ENCODE measurements at regions not wholly inside any gene's neighbourhood (a gene's known extent, or its start where the extent isn't known, plus 50 kb on each side); places are given as distances from the start of the nearest gene placed in this dataset.

DNA sequence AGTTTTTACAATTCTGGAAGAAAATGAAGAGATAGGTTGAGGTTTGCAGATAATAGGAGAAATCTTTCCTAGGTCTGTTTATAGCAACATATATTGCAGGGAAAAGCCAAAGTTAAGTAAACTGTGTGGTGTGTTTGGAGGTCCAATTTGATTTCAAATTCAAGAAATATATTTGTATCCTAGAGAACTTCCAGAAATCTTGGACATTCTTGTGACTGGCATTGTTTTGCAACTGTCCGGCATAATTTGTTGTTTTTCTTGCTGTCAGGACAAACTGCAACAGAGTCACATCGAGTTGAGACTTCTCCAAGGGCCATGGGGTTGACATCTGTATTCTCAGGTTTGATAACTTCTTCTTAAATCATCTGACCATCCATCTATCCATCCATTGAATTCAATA lies 170.9 kb upstream of the ZEB2 start:
- H3K27ac ChIP-seq (ENCODE audit: low read depth, low read length) = no peak overlapping the region
- 83 to 94% (median 84%) methylated on average over 2 of the region's 2 CpGs for WGBS, 3 donors

DNA sequence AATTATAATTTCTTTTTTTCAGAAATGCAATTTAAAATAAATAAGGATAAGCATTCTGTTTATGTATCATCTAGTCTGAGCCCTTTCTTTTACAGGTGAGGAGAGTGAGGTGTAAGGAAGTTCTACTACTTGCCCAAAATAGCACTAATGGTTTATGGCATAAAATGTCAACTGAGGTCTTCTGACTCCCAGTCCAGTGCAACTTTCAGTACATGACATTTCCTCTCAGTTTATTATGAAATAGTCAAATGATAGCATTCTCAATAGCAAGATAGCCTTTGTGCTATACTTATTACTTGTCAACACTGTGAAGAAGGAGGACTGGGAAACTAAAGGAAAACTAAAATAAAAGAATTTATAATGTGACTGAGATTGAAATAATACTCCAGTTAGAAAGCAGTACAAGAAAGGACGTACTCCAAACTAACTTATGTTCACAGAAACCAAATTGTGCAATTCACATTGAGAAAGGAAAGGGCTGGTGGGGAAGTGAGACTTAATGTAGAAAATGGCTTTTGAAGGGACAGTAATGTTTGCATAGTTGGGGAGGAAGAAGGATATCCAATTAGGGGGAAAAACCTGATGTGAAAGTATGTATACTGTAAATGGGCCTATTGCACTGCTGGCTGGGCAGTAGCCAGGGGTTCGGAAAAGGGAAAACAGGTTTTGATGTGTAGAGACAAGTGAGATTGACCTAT lies 166.7 kb upstream of the ZEB2 start:
- no peak overlapping the region for H3K27ac ChIP-seq (ENCODE audit: low read depth, low read length)
- 52 to 82% (median 70%) methylated on average over 2 of the region's 2 CpGs for WGBS, 3 donors

DNA sequence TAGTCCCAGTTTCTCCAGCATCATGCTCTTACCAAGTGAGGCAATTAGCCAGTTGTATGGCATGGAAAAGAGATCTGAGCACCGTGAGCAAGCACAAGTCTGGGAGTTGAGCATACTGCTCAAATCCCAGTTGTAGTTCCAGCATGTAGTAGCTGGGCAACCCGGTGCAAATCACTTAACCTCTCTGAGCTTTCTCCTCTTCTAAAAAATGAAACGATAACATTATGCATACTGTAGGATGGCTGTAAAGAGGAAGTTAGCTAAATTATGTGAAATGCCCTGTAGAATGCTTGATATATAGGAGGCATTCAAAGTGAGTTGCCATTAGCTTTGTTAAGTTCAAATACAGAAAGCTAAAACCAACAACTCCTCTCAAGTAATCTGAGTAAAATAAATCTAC lies 164.0 kb upstream of the ZEB2 start:
- 79 to 82% (median 81%) methylated on average over 3 of the region's 3 CpGs for WGBS, 3 donors
- no peak overlapping the region for H3K27ac ChIP-seq (ENCODE audit: low read depth, low read length)

DNA sequence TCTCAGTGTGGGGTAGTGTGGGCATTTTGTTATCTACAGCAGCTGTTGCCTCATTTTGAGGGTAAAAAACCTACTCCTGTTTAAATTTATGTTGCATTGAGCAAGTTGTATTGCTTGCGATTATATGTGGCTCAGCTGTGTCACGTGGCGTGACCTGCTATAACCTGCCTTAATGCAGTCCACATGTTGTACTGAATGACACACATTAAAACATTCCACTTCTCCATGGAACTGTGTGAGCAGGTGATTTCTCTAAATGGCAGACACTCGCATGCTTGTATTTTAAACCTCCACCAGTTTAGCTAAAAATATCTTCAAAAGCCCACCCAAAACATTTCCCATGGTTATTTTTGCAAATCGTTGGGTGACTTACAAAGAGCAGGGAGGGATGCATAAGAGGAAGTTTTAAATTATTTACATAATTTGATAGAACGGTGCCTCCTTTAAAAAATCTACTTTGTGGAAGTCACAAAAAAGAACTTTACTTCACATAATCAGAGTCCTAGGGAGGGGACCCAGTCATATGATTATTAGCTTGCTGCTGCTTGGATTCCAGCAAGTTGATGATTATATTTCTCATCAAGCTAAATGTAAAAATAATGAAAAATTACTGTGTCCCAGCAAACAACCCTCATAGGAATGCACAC lies 163.3 kb upstream of the ZEB2 start:
- 46 to 77% (median 58%) methylated on average over 6 of the region's 6 CpGs for WGBS, 3 donors

DNA sequence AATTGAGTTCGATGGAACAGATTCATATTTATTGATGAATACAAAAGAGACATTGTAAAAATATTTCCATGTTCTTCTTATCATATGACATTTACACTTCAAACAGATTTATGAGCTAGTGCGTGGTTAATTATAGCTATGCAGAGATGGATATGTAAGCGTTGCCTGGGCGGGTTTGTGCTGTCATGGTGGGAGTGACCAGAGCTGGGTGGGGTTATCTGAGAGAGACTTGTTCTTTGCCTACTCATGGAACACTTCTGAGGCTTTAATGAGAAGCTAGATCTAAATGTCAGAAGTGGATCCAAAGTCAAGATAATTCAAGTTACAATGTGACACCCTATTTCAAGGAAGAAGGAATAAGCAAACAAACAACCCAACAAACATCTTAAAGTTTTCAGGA lies 162.3 kb upstream of the ZEB2 start:
- H3K27ac ChIP-seq (ENCODE audit: low read depth, low read length) = no peak overlapping the region
- 79 to 84% (median 80%) methylated on average over 4 of the region's 4 CpGs for WGBS, 3 donors

More for the DNA sequence above, 163.3 kb upstream of the ZEB2 start:
- H3K27ac ChIP-seq (ENCODE audit: low read depth, low read length) = no peak overlapping the region

DNA sequence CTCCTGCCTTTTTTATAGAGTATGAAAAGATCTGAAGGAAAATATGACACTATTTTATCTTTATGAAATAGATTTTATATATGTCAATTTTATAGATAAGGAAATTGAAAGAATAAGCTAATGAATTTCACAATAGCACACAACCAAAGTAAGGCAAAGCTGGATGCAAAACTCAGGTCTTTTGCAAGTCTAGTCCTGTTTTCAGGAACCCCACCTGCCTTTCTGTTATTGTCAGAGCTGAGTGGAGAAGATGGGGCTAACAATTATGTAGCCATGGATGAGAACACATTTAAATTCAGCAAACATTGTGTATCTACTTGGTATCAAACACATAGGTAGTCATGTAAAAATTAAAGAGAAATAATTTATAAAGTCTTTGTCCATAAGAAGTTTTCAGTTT lies 161.5 kb upstream of the ZEB2 start:
- no peak overlapping the region for H3K27ac ChIP-seq (ENCODE audit: low read depth, low read length)

DNA sequence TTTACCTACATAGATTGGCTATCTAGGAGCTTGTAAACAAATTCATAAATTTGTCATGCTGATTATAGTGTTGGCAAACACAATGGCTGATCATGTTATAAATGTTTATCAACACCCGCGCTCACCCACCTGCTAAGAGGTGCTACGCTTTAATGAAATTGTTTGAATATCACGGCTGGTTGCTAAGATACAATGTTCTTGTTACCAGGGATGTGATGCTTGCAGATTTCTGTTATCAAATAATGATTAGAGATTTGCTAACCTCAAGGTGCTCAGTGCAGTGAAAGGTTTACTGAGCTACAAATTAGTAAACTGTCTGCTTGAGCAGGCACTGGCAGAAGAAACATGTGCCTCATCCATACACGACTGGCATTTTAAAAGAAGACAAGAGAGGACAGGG lies 160.0 kb upstream of the ZEB2 start:
- H3K27ac ChIP-seq (ENCODE audit: low read depth, low read length) = no peak overlapping the region
- WGBS, 3 donors = 50 to 75% (median 73%) methylated on average over 5 of the region's 5 CpGs

DNA sequence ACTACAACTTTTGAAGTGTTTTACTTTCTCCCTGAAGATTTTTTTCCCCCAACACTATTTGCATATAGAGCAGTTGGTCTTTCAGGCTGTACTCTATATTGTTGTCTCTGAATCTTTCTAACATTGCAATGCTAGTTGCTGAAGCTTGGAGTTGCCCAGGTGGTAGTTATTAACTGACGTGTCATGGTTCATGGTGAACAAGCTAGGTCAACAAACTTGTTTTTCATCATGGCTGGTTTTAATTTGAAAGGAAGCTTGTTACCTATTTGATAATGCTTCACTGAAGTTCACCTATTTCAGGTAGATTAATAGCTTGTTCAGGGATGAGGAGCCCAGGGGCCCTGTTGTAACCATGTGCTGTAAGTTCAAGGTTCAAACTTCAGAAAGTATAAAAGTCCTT lies 158.8 kb upstream of the ZEB2 start:
- 79 to 94% (median 86%) methylated on average over 1 of the region's 1 CpG for WGBS, 3 donors
- no peak overlapping the region for H3K27ac ChIP-seq (ENCODE audit: low read depth, low read length)

DNA sequence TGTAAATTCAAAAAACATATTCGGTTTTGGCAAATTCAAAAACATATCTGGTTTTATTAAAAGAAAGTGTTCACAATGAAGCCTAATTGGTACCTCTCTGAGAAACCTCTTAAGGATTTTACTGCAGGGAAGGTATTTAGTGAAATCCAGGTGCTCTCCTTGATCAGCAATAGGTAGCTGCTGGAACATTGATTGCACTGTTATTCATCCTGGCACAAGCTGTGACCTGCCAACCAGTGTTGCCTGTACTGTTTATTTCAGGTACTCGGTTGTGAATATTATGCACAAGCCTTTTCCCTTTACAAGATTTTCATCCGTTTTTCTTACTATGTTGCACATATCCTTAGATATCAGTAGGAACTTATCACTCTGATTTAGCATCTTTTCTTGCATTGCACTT lies 155.8 kb upstream of the ZEB2 start:
- no peak overlapping the region for H3K27ac ChIP-seq (ENCODE audit: low read depth, low read length)
- WGBS, 3 donors = 65 to 89% (median 88%) methylated on average over 3 of the region's 3 CpGs

DNA sequence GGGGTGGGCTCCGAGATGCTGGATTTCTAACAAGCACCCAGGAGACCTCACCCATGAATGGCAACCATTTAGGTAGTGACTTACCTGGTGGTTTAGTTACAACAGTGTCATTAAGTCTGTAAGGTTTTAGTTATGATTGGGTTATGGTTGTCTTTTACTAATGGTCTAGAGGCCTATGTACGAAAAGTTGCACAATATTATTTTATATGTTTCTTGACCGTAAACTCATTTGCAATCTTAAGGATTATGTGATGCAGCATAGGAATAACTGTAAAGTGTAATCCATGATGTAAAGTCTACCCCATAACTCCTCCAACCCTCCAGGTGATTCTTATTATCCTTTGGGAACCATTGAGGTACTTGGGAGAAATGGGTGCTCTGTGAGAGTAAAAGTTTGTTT lies 155.4 kb upstream of the ZEB2 start:
- WGBS, 3 donors = 92 to 95% (median 94%) methylated on average over 3 of the region's 3 CpGs
- no peak overlapping the region for H3K27ac ChIP-seq (ENCODE audit: low read depth, low read length)

DNA sequence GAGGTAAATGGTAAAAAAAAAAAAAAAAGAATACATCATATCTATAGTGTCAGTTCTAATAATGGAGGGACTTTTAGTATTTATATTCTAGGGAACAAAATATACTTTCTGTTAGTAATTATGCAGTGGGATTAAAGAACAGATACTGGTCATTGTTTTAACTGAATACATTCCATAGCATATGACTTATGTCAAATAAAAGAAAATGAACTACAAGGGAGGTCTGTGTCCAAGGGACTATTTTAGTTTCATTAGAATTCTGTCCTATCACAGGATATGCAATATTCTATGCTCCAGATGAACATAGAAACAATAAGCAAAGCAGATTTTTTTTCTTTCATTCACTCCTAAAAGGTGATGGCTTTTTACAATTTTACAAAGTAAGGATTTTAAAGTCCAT lies 154.2 kb upstream of the ZEB2 start:
- no peak overlapping the region for H3K27ac ChIP-seq (ENCODE audit: low read depth, low read length)

DNA sequence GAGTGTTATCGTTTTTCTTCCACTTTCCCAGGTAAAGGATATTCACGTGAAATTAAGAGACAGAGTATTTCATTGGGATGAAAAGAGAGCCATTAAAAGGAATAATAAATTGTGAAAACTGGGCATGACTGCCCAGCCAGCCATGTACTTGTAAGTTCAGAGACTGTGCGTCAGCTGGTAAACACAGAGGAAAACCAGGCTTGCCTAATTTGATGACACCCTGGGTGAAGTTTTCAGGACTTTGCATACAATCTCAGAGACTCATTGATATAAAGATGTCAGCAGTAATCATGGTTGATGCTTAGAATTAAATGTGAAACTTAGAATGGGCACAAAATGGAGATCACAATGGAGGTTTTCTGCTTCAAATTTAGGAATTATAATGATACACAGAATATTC lies 153.5 kb upstream of the ZEB2 start:
- H3K27ac ChIP-seq (ENCODE audit: low read depth, low read length) = no peak overlapping the region
- 57 to 63% (median 61%) methylated on average over 3 of the region's 3 CpGs for WGBS, 3 donors

DNA sequence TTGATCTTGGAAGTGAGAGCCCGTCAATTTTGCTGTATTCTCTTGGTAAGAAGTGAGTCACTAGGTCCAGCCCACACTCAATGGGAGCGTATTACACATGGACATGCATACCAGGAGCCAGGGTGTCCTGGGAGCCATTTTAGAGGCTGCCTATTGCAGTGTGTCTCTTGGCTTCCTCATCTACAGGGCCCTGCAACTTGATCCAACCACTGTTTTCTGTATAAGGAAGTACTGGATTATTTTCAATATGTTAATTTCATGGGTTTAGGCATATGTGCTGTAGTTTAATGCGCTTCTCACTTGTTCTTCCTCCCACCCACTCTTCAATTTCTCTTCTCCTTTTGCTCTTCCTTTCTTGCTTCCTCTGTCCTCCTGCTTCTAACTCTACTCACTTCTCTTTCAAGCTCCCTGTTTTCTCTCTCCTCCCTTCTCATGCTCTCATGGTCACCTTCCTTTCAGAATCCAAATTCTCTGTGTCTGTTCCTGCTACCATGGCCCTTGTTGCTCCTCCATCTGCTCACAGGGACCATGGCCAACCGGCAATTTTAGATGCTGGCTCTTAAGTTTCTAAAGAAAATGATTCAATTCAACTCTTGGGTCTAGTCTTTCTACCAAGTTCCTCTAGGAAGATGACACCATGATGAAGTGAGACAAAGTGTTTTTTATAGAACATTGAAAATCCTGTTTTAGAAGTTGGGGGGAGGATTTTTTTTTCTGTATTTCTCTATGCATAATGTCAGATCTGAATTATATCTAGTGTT lies 152.0 kb upstream of the ZEB2 start:
- no peak overlapping the region for H3K27ac ChIP-seq (ENCODE audit: low read depth, low read length)
- WGBS, 3 donors = 77 to 90% (median 81%) methylated on average over 4 of the region's 4 CpGs

DNA sequence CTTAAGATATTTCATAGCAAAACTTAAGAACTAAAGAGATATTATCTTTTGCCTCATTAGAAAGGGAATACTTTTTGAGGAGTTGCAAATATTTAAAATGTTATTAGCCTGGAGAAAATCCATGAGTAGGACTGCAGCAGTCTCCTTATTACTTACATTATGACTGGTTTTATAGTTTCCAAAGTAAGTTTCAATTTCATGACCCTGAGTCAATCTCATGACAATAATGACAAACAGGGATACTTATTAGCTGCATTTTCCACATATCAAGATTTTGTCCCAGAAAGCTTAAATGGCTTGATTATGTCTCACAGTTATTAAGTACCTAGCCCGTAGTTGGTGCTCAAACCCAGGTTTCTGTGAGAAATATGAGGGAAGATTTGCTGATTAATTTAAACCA lies 150.8 kb upstream of the ZEB2 start:
- no peak overlapping the region for H3K27ac ChIP-seq (ENCODE audit: low read depth, low read length)
- WGBS, 3 donors = 87 to 95% (median 88%) methylated on average over 1 of the region's 1 CpG

DNA sequence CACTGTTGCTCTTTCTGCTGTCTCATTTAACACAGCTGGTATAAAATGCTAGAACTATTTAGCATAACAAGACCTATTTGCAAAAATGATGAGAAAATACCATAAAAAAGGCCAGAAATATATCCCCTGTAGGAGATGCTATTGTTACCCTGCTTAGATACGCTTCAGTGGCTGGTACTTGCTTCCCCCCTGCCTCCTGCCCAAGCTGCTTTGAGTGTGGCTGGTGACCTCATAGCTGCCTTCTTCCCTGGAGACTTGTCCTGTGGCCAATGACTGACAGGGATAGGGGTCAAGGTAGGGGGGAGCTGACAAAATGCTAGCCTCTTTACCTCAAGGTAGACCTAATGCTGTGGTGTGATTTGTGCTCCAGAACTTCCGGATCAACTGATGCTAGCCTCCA lies 150.2 kb upstream of the ZEB2 start:
- no peak overlapping the region for H3K27ac ChIP-seq (ENCODE audit: low read depth, low read length)
- WGBS, 3 donors = 90 to 94% (median 93%) methylated on average over 2 of the region's 2 CpGs

DNA sequence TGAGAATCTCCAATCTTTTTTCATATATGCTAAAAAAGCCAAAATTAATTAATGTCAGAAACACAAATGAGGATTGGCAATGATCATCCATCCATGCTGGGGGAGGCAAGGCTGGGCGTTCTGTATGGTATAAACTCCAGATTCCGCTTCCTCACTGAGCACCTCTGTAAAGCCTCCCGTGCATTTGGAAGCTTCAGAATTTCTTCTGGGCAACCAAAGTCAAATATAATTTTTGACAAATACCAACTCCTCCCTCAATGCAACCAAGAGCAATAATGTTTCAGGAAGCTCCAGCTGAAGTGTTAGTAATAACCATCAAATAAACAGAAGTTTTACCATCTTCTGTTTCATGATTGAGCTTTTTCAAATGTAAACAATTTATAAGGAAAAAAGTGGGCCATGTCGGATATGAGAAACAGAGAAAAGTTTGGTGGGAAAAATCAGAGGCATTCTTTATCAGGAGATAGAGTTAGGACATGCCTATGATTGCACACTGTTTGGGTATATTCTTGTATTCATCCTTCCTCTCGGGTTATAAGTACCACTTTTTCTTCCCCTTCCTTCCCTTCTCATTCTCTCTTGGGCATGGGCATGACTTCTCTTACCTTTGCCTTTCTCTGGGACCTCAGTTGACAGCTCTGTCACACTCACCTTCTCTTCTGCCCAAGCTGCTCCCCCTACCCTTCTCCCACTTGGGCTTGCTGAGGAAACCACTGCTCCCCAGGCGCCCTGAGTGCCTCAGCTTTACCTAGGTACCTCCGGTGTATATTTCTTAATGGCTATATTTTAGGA lies 149.5 kb upstream of the ZEB2 start:
- WGBS, 3 donors = 88 to 94% (median 93%) methylated on average over 7 of the region's 7 CpGs
- no peak overlapping the region for H3K27ac ChIP-seq (ENCODE audit: low read depth, low read length)

DNA sequence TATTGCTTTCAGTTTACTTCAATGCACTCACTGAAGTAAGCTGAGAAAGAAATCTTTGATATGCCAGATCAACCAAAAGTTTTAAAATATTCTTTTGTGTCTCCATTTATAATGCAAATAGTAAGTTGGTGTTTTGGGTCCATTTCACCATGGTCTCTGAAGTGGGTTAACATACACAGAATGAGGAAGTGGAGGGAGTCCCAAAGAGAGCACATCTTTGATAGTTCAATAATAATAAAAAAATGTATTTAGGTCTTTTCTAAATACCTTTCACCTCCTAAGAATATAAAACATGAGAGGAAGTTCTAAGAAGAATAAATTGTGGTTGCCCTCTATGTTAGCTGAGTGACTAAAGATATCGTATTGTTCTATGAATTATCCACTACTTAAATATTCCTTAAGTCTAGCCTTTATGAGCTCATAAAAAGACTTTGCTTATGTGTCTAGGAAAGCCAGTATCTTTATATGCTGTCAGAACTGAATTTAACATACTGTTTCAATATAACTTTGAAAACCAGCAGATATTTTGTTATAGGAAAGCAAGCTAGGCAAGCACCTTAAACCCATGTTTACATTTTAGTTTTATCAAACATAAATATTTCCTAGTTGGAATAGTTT lies 148.7 kb upstream of the ZEB2 start:
- WGBS, 3 donors = 89 to 96% (median 95%) methylated on average over 1 of the region's 1 CpG
- no peak overlapping the region for H3K27ac ChIP-seq (ENCODE audit: low read depth, low read length)

DNA sequence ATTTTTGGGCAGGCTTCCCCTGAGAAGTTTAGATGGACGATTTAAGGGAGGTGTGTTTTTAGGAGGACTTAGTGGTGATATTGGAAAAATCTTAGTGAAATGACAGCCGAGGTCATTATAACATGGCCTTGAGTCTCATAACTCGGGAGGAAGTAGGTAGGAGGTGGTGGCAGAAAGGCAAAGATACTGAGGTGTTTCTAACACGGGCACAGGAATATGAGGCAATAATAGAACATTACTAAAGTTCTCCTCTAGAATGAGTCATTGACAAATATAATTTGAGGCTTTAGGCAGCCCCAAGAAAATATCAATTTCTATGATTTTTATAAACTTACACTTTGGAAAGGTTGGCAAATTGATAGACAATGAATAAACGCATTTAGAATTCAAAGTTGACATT lies 146.1 kb upstream of the ZEB2 start:
- WGBS, 3 donors = 58 to 62% (median 59%) methylated on average over 5 of the region's 5 CpGs
- no peak overlapping the region for H3K27ac ChIP-seq (ENCODE audit: low read depth, low read length)

DNA sequence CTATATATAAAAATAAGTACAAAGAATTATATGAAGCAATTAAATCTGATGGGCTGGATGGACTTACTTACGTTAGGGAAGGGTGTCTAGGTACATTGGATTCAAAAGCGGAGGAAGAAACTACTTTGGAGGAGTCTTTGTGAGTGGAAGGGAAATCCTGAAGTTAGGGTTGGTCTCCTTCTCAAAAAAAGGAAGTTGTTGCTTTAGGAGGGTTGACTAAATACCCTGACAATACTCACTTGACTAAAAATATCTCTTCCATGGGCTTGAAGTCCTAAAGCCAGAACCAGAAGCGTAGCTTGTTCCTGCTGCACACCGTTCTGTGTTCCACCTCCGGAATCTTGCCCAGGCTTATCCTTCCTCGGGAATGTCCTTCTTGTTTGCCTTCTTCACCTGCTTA lies 143.3 kb upstream of the ZEB2 start:
- WGBS, 3 donors = 64 to 90% (median 74%) methylated on average over 6 of the region's 6 CpGs
- H3K27ac ChIP-seq (ENCODE audit: low read depth, low read length) = no peak overlapping the region

Measured in adipose tissue (tissue), 3 donors.